HCT116 (cell line): ENCODE measurements at regions not wholly inside any gene's neighbourhood (a gene's known extent, or its start where the extent isn't known, plus 50 kb on each side); places are given as distances from the start of the nearest gene placed in this dataset.

ENCODE experiments used
- ATAC-seq: fragments of 200-7000 bp; cut with Tn5 transposase; 2 replicates; pipeline ENCODE4 v1.9.1; 2020; ENCODE audit warnings: mild to moderate bottlenecking, moderate library complexity
- BruUV-seq: library from RNA; stranded (reverse); fragments of 400-500 nt; replicated peaks from 2 replicates; lab custom pipeline; 2021; lab: Mats Ljungman, UMichigan
- CTCF ChIA-PET: fragments of 300-600 bp; sonication (Branson Sonifier 250); formaldehyde crosslinking; loops from one replicate; lab custom pipeline; 2021; ENCODE audit warnings: antibody characterized with exemption; lab: Charles Lee
- POLR2A ChIA-PET: fragments of 300-600, 350-600 bp; sonication (Branson Sonifier 250); formaldehyde crosslinking; loops from one replicate; lab custom pipeline; 2021; ENCODE audit warnings: antibody characterized with exemption; lab: Charles Lee
- RAD21 ChIA-PET, 2 experiments: fragments of 300-600 bp; sonication (Branson Sonifier 250); formaldehyde crosslinking; loops; one replicate each; lab custom pipeline; 2023; ENCODE audit warnings: low total read pairs in 2 of 2; ENCODE audit not compliant: uncharacterized antibody in 2 of 2, unreplicated experiment in 2 of 2, low non-redundant PET in 1 of 2; lab: Charles Lee
- DNase-seq: peaks from one replicate; pipeline ENCODE4 v3.0.0-alpha.2; 2010; ENCODE audit warnings: low read depth, low spot score
- H2AFZ ChIP-seq: fragments of 200-600 bp; shearing (Covaris generic), sonication (generic); 2 replicates; pipeline ENCODE4 v1.6.1; 2017; ENCODE audit warnings: low read depth, mixed run types, mixed read lengths, antibody characterized with exemption, low read length; ENCODE audit not compliant: poor library complexity, severe bottlenecking
- H3K27ac ChIP-seq: 2 replicates; pipeline ENCODE4 v1.5.1; 2012; ENCODE audit warnings: low read depth, low read length
- H3K27me3 ChIP-seq: fragments of 200-600 bp; sonication (generic); 2 replicates; pipeline ENCODE4 v1.6.1; 2016; ENCODE audit warnings: mixed run types, low read length, mixed read lengths; ENCODE audit not compliant: insufficient read depth
- H3K36me3 ChIP-seq, 2 experiments: fragments of 200-500 bp in 1 of 2; fragments of 200-600 bp in 1 of 2; sonication (Bioruptor generic) in 1 of 2; sonication (generic) in 1 of 2; 2 replicates each; pipeline versions ENCODE4 v1.5.1 to v1.6.1; 2014 to 2016; ENCODE audit warnings: low read length in 2 of 2, inconsistent platforms in 1 of 2, mixed read lengths in 1 of 2, mixed run types in 1 of 2; ENCODE audit not compliant: insufficient read depth in 2 of 2, control insufficient read depth in 1 of 2
- H3K4me1 ChIP-seq, 2 experiments: fragments of 200-600 bp in 1 of 2; sonication (generic) in 1 of 2; 2 replicates each; pipeline versions ENCODE4 v1.5.1 to v1.6.1; 2012 to 2017; ENCODE audit warnings: low read length in 2 of 2, inconsistent platforms in 1 of 2, mild to moderate bottlenecking in 1 of 2, mixed read lengths in 1 of 2, mixed run types in 1 of 2, moderate library complexity in 1 of 2; ENCODE audit not compliant: insufficient read depth in 2 of 2, control insufficient read depth in 1 of 2
- H3K4me2 ChIP-seq: fragments of 200-600 bp; sonication (generic); 2 replicates; pipeline ENCODE4 v1.6.1; 2017; ENCODE audit warnings: mixed run types, low read length, mixed read lengths
- H3K4me3 ChIP-seq, 2 experiments: fragments of 200-600 bp in 1 of 2; sonication (generic) in 1 of 2; replicated peaks in 1 of 2; 2 replicates each; pipeline ENCODE4 v1.5.1; 2011 to 2016; ENCODE audit warnings: low read length in 2 of 2, control low read depth in 1 of 2, low read depth in 1 of 2, mild to moderate bottlenecking in 1 of 2, mixed read lengths in 1 of 2, mixed run types in 1 of 2
- H3K79me2 ChIP-seq: fragments of 200-600 bp; sonication (generic); 2 replicates; pipeline ENCODE4 v1.6.1; 2017; ENCODE audit warnings: mild to moderate bottlenecking, mixed run types, low read length, moderate library complexity, mixed read lengths; ENCODE audit not compliant: insufficient read depth
- H3K9ac ChIP-seq: fragments of 200-600 bp; sonication (generic); 2 replicates; pipeline ENCODE4 v1.6.1; 2016; ENCODE audit warnings: low read length, mixed read lengths
- H3K9me2 ChIP-seq: fragments of 200-600 bp; sonication (generic), shearing (Covaris generic); 2 replicates; pipeline ENCODE4 v1.6.1; 2017; ENCODE audit warnings: mixed run types, mild to moderate bottlenecking, moderate library complexity; ENCODE audit not compliant: insufficient read depth
- H3K9me3 ChIP-seq, 2 experiments: fragments of 200-500 bp in 1 of 2; fragments of 200-600 bp in 1 of 2; sonication (Bioruptor generic) in 1 of 2; sonication (generic) in 1 of 2; 2 replicates each; pipeline ENCODE4 v1.6.1; 2014 to 2017; ENCODE audit warnings: low read length in 2 of 2, mixed read lengths in 2 of 2, inconsistent platforms in 1 of 2, low read depth in 1 of 2, mild to moderate bottlenecking in 1 of 2, mixed run types in 1 of 2, moderate library complexity in 1 of 2; ENCODE audit not compliant: control insufficient read depth in 1 of 2, insufficient read depth in 1 of 2
- H4K20me1 ChIP-seq: fragments of 200-600 bp; sonication (generic), shearing (Covaris generic); 2 replicates; pipeline ENCODE4 v1.6.1; 2017; ENCODE audit warnings: mixed run types, mild to moderate bottlenecking, moderate library complexity; ENCODE audit not compliant: insufficient read depth
- ATF3 ChIP-seq: IDR thresholded peaks from 2 replicates; pipeline ENCODE4 v1.6.1; 2012
- CTCF ChIP-seq, 3 experiments: fragments of 200-600 bp in 1 of 3; sonication (generic) in 1 of 3; IDR thresholded peaks in 2 of 3; conservative IDR thresholded peaks in 1 of 3; 2 replicates each; pipeline ENCODE4 v1.5.1; 2012 to 2017; ENCODE audit warnings: low read depth in 2 of 3, low read length in 2 of 3, antibody characterized with exemption in 1 of 3, borderline replicate concordance in 1 of 3, control low read depth in 1 of 3, mild to moderate bottlenecking in 1 of 3, mixed read lengths in 1 of 3, mixed run types in 1 of 3, moderate library complexity in 1 of 3; ENCODE audit not compliant: insufficient read depth in 1 of 3
- EGR1 ChIP-seq: IDR thresholded peaks from 2 replicates; pipeline ENCODE4 v1.6.1; 2012; ENCODE audit warnings: low read depth
- EZH2phosphoT487 ChIP-seq: fragments of 200-600 bp; IDR thresholded peaks from 2 replicates; pipeline ENCODE4 v1.6.1; 2018; ENCODE audit warnings: antibody characterized with exemption, borderline replicate concordance
- FOSL1 ChIP-seq: IDR thresholded peaks from 2 replicates; pipeline ENCODE4 v1.6.1; 2012; ENCODE audit warnings: low read depth
- POLR2A ChIP-seq: IDR thresholded peaks from 2 replicates; pipeline ENCODE4 v1.7.0; 2011; ENCODE audit warnings: borderline replicate concordance; ENCODE audit not compliant: insufficient read depth, insufficient read length; ENCODE audit errors: extremely low read depth
- POLR2AphosphoS5 ChIP-seq: IDR thresholded peaks from 2 replicates; pipeline ENCODE4 v1.6.1; 2011; ENCODE audit warnings: mild to moderate bottlenecking, low read depth, low read length, moderate library complexity
- RAD21 ChIP-seq: IDR thresholded peaks from 2 replicates; pipeline ENCODE4 v1.6.1; 2012; ENCODE audit warnings: low read depth, mild to moderate bottlenecking
- TCF7L2 ChIP-seq: IDR thresholded peaks from 2 replicates; pipeline ENCODE4 v1.7.0; 2011; ENCODE audit warnings: borderline replicate concordance, inconsistent platforms; ENCODE audit not compliant: insufficient read depth, insufficient read length; ENCODE audit errors: extremely low read depth
- intact Hi-C: fragments of 100-400 bp; cut with micrococcal nuclease; formaldehyde crosslinking; loops from 2 replicates; pipeline ENCODE4 v1.10.0; 2022

DNA sequence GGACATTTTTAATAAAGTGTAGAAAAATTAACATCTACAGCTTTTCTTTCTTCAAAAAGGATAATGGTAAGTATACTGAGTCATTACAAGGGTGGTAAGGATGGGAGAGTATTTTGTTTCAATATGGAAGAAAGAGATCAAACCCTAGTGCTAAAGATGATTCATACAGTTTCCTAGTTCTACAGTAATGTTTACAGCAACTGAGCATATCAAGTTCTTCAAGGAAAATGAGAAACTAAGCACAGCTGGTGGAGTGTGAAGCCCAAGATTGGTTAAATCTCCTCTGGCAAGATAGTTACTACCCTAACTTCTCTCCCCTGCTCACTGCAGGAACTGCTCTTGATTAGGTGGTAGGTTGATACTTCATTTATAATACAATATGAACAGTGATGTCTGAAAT is 467.5 kb downstream of the XIRP2 start (continued):
- TF ChIP-seq CTCF (IDR thresholded peaks at IDR 0.05 in 2 of 3, conservative IDR thresholded peaks at IDR 0.05 in 1 of 3; ENCODE audit: borderline replicate concordance in 1 of 3, insufficient read depth in 1 of 3, low read depth in 2 of 3, low read length in 2 of 3) (no peak), FOSL1 (no peak), TCF7L2 (no peak), EGR1 (no peak), EZH2phosphoT487 (no peak), POLR2AphosphoS5 (no peak), RAD21 (no peak), POLR2A (no peak), ATF3 (no peak)

DNA sequence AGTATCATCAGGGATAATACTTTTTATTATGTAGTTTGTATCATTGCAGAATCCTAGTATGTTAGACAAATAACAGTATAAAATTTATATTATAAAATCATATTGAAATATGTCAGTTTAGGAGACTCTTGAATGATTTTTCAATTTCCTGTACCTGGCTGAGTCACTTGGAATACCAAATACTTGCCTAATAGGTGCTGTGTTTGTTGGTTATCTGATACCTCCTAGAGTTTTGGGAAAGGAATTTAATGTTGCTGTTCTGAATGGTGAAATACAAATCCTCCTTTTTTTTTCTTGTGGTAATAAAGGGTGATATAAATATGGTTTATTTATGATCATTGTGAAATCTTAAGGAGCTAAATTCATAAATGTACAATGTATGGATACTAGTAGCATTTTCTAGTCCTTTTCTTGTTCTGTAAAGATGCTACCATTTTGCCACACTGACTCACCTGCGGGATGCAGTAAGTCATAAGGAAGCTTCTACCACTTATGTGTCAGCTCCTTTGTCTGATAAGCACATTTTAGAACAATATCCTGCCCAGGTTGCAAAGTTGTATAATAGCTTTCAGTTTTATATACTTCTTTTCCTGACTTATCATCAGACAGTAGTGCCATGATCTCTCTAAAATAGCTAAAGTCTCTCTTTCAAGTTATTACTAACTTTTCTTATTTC is 465.5 kb downstream of the XIRP2 start:
- no peaks in the 10 kb centered on the region for H3K79me2 ChIP-seq
- ChIA-PET RAD21 (no interaction called here), CTCF (no interaction called here), POLR2A (no interaction called here)
- no peaks in the 10 kb centered on the region for H3K27me3 ChIP-seq
- no peak overlapping the region for H3K27ac ChIP-seq
- H3K4me3 ChIP-seq: no peak overlapping the region
- ATAC-seq (no peak), DNase-seq (no peak)
- H3K9ac ChIP-seq: no peak overlapping the region
- no peaks in the 10 kb centered on the region for H3K9me2 ChIP-seq
- H2AFZ ChIP-seq: no peak overlapping the region
- no peaks in the 10 kb centered on the region for H3K4me1 ChIP-seq
- H3K9me3 ChIP-seq: no peaks in the 10 kb centered on the region
- no peak for TF ChIP-seq POLR2AphosphoS5
- no TSS peak for BruUV-seq
- no peaks in the 10 kb centered on the region for H4K20me1 ChIP-seq
- intact Hi-C loops: no loop called here
- no peaks in the 10 kb centered on the region for H3K36me3 ChIP-seq
- no peak overlapping the region for H3K4me2 ChIP-seq
